ENCODE measurements at regions not wholly inside any gene's neighbourhood (a gene's known extent, or its start where the extent isn't known, plus 50 kb on each side); places are given as distances from the start of the nearest gene placed in this dataset.
"Not testable (repeated sequence)": the region's sequence is repeated elsewhere in the genome, so short reads cannot be mapped to it uniquely, and the experiment has no call there.

DNA sequence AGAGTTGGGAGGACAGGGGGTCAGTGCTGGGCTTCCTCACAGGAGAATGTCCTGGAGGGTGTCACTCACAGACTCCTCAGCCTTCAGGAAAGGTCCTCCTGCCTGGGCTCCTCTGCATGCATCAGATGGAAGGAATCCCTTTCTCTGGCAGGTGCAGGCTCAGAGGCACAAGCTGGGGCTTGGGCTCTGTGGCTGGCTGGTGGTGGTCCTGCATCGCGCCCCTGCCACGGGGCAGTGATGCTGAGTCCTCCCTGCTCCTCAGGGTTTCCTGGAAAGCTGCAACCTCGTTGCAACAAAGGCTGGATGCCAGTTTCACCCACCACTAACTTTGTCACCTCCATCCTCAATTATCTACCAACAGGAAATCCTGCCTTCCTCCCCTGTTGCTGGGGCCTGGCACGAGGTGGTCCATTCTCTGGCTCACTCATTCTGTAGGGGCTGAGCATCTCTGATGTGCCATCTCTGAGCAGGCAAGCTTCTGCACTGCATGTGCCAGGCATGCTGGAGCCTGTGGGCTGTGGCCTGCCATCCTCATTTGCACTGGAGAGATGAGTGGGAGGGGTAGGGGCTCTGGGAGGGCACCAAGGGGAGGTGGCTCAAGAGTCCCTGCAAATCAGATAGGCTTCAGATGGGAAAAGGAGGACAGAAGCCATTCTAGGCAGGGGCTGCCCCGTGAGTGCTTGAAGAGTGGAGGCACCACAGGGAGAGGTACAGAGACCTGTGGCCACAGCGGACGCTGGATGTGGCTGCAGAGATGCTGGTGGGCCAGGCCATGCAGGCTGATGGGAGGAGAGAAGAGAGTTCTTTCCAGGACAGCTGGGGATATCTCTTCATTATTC is 272.6 kb upstream of the HS6ST1 start:
- DNase-seq, result no peak

DNA sequence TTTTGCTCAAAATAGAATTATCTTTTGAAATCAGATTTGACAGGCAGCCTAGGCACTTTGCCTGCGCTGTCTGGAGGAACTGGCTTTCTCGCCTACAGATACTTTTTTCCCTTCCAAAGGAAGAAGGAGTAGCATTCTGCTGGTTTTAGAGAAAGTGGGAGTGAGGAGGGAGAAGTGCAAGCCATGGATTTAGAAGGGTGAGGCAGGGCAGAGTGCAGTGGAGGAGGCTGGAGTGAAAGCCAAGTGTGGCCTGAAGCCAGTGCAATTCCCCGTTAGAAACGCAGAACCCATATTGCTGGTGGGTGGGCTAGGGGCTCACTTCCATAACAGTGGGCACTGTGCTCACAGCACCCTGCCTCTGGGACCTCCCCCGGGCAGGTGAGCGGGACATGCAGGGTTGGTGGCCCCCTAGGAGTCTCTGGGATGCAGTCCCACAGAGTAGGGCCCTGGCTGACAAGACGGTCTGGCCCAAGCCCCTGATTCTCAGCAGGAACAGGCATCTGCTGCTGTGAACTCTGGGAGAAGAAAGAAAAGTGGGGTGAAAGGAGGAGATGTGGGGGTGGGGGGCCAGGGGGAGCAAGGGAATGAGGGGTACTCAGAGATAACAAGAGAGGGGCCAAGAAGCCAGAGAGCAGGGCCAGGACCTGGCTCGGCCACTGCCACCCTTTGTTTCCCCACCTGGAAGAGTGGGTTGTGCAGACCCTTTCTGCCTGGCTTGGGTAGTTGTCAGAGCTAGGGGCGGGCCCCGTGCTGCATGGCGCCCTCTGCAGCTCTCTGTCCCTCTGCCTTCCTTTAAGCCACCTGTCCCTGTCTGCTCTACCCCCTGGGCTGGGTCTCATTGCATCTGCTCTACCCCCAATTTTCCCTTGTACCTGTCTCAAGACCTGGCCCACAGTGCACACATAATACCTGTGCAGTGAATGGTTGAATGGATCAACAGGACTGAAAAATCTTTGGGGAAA is 273.5 kb upstream of the HS6ST1 start:
- no peak for DNase-seq

DNA sequence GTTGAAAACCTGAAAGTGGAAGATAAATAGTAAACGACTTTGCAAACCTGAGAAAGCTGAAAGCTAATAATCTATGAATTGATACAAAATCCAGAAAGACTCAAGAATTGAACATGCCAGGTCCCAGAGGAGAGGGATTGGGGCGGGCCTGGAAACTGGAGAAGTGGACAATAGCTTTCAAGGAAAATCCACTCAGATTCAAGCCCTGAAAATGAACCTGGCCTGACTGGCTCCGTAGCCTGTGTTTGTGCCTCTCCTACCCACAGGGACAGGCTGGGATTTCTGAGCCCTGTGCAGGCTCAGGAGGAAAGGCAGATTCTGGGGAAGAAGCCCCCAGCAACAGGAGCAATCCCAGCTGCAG is 274.8 kb upstream of the HS6ST1 start:
- no peak for DNase-seq

- no peak for DNase-seq
Observed at GRCh38 chr2:128593879-128594650, 275.4 kb upstream of the HS6ST1 start.

DNA sequence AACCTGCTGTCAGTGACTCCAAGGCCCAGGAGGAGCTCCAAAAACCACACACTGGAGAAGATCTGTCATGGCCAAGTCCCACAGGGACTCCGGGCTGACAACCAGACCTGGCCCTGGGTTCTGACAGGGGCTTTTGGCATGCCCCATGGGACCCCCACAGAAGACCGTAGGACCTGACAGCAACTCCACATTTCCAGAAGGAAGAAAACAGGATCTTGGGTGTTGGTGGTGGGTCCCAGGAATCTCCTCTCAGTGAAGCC is 275.9 kb upstream of the HS6ST1 start:
- DNase-seq, result no peak

DNA sequence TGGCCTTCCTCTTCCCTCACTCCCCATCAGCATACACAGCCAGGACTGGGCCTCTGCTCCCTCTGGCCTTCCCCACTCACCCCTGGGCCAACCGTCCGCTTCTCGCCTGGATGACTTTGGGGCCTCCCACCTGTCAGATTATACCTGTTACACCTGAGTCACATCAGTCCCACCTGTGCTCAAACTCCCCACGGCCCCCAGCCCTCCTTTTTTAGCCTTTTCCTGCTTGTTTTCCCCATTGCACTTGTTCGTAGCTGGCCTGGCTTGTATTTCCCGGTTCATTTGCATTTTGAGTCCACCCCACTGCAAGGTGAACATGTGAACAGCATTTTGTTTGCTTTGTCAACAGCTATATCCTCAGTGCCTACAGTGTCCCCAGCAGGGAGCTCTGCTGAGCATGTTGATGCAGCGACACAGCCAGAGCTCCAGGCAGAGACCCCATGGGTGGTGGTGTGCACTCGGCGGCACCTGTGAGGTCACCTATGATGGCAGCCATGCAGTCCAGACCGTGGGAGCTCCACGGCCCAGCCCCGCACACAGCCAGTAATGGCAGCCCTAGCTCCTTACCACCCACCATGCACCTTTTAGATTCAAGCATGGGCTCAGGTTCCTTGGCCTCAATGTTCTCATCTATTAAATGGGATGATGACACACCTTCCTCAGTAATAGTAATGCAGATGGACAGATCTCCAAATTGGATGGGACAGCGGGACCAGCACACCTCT is 276.4 kb upstream of the HS6ST1 start:
- no peak for DNase-seq

DNA sequence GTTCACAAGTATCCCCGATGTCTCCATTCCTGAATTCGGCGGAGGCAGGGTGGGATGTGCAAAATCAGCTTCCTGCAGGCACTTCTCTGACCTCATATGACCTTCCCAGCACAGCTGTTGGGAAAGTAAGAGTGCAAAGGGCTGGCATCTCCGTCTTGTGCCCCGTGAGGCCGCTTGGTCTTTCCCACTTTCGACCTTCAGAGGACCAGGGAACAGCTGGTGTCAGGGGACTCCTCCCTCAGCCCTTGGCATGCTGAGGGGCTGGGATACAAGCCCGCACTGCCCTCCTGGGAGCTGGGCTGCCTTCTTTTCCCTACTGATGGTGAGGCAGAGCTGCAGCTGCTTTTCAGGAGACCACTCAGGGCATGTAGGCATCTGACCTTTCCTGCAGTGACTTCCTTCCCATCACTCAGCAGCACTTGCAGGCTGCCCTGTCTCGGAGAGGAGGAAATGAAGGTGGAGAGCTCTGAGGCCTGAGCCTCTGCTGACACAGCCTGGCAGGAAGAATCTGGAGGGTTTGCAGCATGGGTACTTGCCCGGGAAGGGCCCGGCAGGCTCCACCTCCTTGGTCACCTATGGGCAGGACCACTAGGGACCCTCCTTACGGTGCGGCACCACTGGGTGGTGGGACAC is 277.2 kb upstream of the HS6ST1 start:
- DNase-seq, result no peak

DNA sequence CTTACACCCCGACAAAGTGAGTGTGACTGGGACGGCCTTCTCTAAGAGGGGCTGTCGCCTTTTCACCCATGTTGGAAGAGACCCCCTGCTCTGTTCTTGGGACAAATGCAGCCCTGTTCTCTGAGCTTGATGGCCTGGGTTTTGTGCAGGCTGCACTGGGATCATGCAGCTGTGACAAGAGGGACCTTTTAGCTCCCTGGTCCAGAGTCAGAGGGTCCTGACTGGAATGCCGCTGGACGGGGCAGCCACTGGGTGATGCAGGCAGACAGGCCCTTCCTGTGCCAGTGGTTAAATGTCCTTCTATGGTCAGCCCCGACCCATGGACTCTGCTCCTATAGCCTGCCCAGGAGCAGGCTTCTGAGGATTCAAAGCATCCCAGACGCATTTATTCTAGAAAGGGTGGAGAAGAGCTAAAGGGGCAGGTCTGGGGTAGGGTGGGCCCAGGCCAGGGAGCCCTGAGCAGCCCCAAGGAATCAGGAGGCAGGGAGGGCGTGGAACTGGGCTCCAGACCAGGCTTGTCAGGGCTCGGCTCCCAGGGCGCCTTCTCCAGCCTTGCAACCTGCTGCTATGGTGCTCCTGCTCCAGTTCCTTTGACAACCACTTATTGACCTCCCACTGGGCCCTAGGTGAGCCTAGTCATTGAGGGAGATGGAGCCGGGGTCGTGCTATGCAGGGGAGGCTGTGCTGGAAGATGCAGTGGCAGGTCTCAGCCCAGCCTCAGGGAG is 277.9 kb upstream of the HS6ST1 start:
- DNase-seq, result no peak

DNA sequence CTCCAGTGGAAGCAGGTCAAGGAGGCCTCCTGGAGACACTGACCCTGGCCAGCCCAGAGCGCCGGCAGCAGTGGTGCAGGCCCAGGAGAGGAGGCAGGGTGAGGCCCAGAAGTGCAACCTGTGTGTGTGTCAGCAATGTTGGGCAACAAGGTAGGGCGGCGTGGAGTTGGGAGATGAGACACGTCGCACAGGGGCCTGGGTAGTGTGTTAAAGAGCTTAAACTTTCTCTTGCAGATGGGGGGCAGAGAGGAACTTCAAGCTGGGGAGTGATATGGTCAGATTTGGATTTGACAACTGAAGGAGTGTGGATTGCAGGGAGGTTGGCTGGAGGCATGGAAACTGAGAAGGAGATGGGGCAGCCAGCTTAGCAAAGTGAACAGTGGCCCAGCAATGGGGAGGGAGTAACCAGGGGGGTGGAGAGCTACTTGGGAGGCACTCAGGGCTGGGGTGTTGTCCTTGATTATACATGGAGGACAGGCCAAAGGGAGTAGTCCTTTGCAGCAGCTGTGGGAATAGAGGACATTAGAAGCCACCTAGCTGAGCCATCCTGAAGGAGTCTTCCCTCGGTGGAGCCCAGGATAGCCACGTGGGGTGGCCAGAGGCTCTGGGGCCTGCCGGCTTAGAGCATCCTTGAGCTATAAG is 278.6 kb upstream of the HS6ST1 start:
- no peak for DNase-seq

DNA sequence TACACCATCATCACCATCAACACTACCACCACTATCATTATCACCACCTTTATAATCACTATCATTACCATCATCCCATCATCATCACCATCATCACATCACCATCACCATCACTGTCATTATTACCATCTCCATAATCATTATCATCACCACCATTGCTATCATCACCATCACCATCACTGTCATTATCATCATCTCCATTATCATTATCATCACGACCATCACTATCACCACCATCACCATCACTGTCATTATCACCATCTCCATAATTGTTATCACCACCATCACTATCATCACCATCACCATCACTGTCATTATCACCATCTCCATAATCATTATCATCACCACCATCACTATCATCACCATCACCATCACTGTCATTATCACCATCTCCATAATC is 279.6 kb upstream of the HS6ST1 start:
- DNase-seq, result not testable (repeated sequence)

- no peak for DNase-seq
Observed at GRCh38 chr2:128598862-128599441, 280.3 kb upstream of the HS6ST1 start.

DNA sequence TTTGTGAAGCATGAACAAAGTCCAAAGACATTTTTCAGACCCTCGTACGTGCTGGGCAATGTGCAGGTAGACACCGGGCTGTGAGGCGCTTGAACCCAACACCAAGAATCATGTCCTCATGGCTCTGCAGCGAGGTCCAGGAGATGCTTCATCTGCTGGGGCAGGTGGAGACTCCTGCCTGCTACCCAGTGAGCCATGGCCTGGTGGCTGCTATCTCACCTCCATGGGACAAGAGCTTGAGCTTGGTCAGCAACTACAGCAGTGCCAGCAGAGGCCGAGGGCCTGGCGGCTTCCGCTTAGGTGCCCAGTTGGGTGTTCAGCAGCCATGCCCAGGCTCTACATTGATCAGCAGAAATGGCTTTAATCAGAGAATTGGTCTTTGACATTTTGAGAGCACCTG is 281.0 kb upstream of the HS6ST1 start:
- no peak for DNase-seq

DNA sequence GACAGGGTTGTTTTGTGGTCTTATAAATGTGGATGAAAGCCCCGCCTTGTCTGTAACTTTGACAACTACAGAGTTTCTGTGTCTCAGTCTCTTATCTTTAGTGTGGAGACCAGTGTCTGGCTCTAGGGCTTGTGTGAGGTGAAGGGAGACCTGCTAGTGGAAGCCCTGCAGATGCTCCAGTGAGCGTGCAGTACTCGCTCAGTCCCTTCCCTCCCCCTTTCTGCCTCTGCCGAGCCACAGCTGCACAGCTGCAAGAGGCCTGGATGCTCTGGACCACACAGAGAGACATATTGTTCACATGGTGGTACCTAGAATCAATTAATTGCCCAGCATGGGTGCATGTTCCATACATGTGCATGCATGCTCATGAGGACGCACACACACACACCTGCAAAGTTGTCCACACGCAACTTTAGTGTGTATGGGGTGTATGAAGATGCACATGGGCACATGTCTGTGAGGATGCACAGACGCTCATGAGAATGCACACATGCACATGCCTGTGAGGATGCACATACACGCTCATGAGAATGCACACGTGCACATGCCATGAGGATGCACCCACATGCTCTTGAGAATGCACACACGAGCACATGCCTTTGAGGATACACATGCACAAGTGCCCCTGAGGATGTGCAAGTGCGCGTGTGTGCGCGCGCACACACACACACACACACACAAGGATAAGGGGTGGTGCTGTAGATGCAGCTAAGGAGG is 282.1 kb upstream of the HS6ST1 start:
- no peak for DNase-seq

- no peak for DNase-seq
Observed at GRCh38 chr2:128601298-128602037, 282.8 kb upstream of the HS6ST1 start.

DNA sequence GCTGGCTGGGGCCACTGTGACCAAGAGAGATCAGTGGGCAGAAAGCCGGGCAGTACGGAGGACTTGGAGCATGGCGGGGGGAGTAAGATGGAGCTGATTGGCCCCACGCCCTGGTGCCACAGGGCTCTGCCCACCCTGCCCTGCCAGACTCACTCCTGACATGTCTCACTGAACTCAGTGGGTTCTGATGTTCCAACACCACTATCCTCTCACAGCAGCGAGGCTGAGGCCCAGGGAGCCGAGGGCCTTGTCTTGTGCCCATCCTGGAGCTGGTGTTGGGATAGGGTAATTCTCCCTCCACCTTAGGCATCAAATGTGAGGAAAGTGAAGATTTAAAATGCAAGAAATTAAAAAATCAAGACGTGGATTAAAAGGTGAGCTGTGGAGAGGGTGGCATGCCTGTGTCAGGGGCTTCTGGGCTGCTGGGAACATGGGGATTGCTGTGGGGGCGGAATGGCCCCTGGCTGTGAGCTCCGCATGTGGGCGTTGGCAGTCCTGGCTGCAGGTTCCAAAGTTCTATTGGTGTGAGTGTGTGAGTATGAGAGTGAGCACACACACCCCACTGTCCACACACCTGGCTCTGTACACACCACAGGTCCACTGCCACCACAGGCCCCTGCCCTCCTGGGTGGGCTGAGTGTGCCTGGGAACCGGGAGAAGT is 283.5 kb upstream of the HS6ST1 start:
- DNase-seq, result no peak

- DNase-seq, result no peak
Observed at GRCh38 chr2:128602699-128603101, 284.0 kb upstream of the HS6ST1 start.

- DNase-seq, result no peak
Observed at GRCh38 chr2:128603411-128603924, 284.8 kb upstream of the HS6ST1 start.

- DNase-seq, result no peak
Observed at GRCh38 chr2:128604045-128604444, 285.4 kb upstream of the HS6ST1 start.

All from NCI-H2171 treated with DMSO at 0.1 percent for 48 hours (cell line).